OCI-M1 (cell line): ENCODE measurements at regions not wholly inside any gene's neighbourhood (a gene's known extent, or its start where the extent isn't known, plus 50 kb on each side); places are given as distances from the start of the nearest gene placed in this dataset.
A peak's percentile ranks its signal among the peaks of the same experiment; 100 is the strongest.
"Not testable (repeated sequence)": the region's sequence is repeated elsewhere in the genome, so short reads cannot be mapped to it uniquely, and the experiment has no call there.

Experiments used
- DNase-seq: peaks from one replicate; lab custom pipeline; 2025; lab: John Stamatoyannopoulos, UW

- DNase-seq, result no peak
These were observed 1073.9 kb downstream of the GRM8 start for GRCh38 chr7:126178865-126179264.

GRCh38 chr7:126177782-126178181 lies 1075.0 kb downstream of the GRM8 start:
- DNase-seq, result no peak

- DNase-seq, result no peak
These were observed 1086.1 kb downstream of the GRM8 start for GRCh38 chr7:126166645-126167044.

GRCh38 chr7:126163647-126164046 lies 1089.1 kb downstream of the GRM8 start:
- DNase-seq, result no peak

- DNase-seq, result no peak
These were observed 1095.3 kb downstream of the GRM8 start for GRCh38 chr7:126157391-126157790.

GRCh38 chr7:126150278-126150958 lies 1102.3 kb downstream of the GRM8 start:
- DNase-seq, result no peak

GRCh38 chr7:126140858-126141466 lies 1111.8 kb downstream of the GRM8 start:
- no peak for DNase-seq

- no peak for DNase-seq
These were observed 1132.8 kb downstream of the GRM8 start for GRCh38 chr7:126119981-126120380.

GRCh38 chr7:126103582-126103981 lies 1149.2 kb downstream of the GRM8 start:
- peak; percentile 20 for DNase-seq

GRCh38 chr7:126083014-126083413 lies 1153.4 kb upstream of the POT1 start:
- DNase-seq, result no peak

- DNase-seq, result no peak
These were observed 1150.0 kb upstream of the POT1 start for GRCh38 chr7:126079581-126079980.

- DNase-seq, result no peak
These were observed 1149.5 kb upstream of the POT1 start for GRCh38 chr7:126079151-126079550.

- DNase-seq, result no peak
These were observed 1136.1 kb upstream of the POT1 start for GRCh38 chr7:126065766-126066165.

GRCh38 chr7:126057979-126058378 lies 1128.4 kb upstream of the POT1 start:
- DNase-seq, result no peak

GRCh38 chr7:126056613-126057012 lies 1127.0 kb upstream of the POT1 start:
- DNase-seq, result not testable (repeated sequence)

- DNase-seq, result no peak
These were observed 1122.6 kb upstream of the POT1 start for GRCh38 chr7:126052229-126052628.

GRCh38 chr7:126044662-126045061 lies 1115.0 kb upstream of the POT1 start:
- no peak for DNase-seq

GRCh38 chr7:126041472-126041871 lies 1111.8 kb upstream of the POT1 start:
- DNase-seq, result no peak

GRCh38 chr7:126040114-126041045 lies 1110.8 kb upstream of the POT1 start:
- no peak for DNase-seq

- no peak for DNase-seq
These were observed 1096.9 kb upstream of the POT1 start for GRCh38 chr7:126026421-126027088.

- DNase-seq, result no peak
These were observed 1092.8 kb upstream of the POT1 start for GRCh38 chr7:126022452-126022851.

- no peak for DNase-seq
These were observed 1087.1 kb upstream of the POT1 start for GRCh38 chr7:126016722-126017121.
